ENCODE measurements at regions not wholly inside any gene's neighbourhood (a gene's known extent, or its start where the extent isn't known, plus 50 kb on each side); places are given as distances from the start of the nearest gene placed in this dataset.

- WGBS, 2 donors = 42% methylated on average over 2 of the region's 2 CpGs
- intact Hi-C loops (cut with DNase I) = no loop called here
- Histone ChIP-seq H3K4me1 (no peaks in the 10 kb centered on the region), H3K36me3 (no peaks in the 10 kb centered on the region), H3K4me3 (no peak overlapping the region), H3K27me3 (no peaks in the 10 kb centered on the region), H3K27ac (no peak overlapping the region), H3K9me3 (no peaks in the 10 kb centered on the region)
- ATAC-seq (no peak), DNase-seq (no peak)
- no peak for TF ChIP-seq CTCF (IDR thresholded peaks at IDR 0.05)
Observed at GRCh38 chrX:148365233-148365632, 135.2 kb upstream of the AFF2 start.

- H3K4me1 ChIP-seq = no peaks in the 10 kb centered on the region
- 61 to 62% methylated on average over 3 of the region's 3 CpGs for WGBS, 2 donors
- DNase-seq (no peak), ATAC-seq (no peak)
- no peak overlapping the region for H3K4me3 ChIP-seq
- H3K36me3 ChIP-seq = no peaks in the 10 kb centered on the region
- no peak for TF ChIP-seq CTCF (IDR thresholded peaks at IDR 0.05)
- peaks cover 0 to 13% (median 0%) of the 10 kb centered on the region in 11 donors for H3K9me3 ChIP-seq
- intact Hi-C loops (cut with DNase I) = no loop called here
- no peaks in the 10 kb centered on the region for H3K27me3 ChIP-seq
- H3K27ac ChIP-seq = no peak overlapping the region
Observed at GRCh38 chrX:148371291-148371690, 129.1 kb upstream of the AFF2 start.

- no peaks in the 10 kb centered on the region for H3K27me3 ChIP-seq
- ATAC-seq (no peak), DNase-seq (no peak)
- TF ChIP-seq CTCF (IDR thresholded peaks at IDR 0.05) = no peak
- WGBS, 2 donors = 51 to 56% methylated on average over 4 of the region's 4 CpGs
- no peak overlapping the region for H3K27ac ChIP-seq
- no peak overlapping the region for H3K4me3 ChIP-seq
- no peaks in the 10 kb centered on the region for H3K36me3 ChIP-seq
- intact Hi-C loops (cut with DNase I) = no loop called here
- H3K9me3 ChIP-seq = peaks cover 0 to 21% (median 0%) of the 10 kb centered on the region in 11 donors
- H3K4me1 ChIP-seq = no peaks in the 10 kb centered on the region
Observed at GRCh38 chrX:148372925-148373324, 127.5 kb upstream of the AFF2 start.

GRCh38 chrX:148376342-148376741 lies 124.1 kb upstream of the AFF2 start:
- Histone ChIP-seq H3K4me1 (peaks cover 0 to 13% (median 0%) of the 10 kb centered on the region in 9 donors), H3K36me3 (no peaks in the 10 kb centered on the region)
- WGBS, 2 donors = 95 to 100% methylated on average over 3 of the region's 3 CpGs

More at GRCh38 chrX:148376342-148376741, 124.1 kb upstream of the AFF2 start:
- no peaks in the 10 kb centered on the region for H3K27me3 ChIP-seq
- TF ChIP-seq CTCF (IDR thresholded peaks at IDR 0.05) = no peak
- no peak overlapping the region for H3K27ac ChIP-seq
- no peak overlapping the region for H3K4me3 ChIP-seq
- DNase-seq (no peak), ATAC-seq (no peak)
- peaks cover 0 to 26% (median 0%) of the 10 kb centered on the region in 11 donors for H3K9me3 ChIP-seq
- intact Hi-C loops (cut with DNase I) = no loop called here

Data from heart right ventricle (tissue), 16 donors.